HCT116 (cell line): ENCODE measurements at regions not wholly inside any gene's neighbourhood (a gene's known extent, or its start where the extent isn't known, plus 50 kb on each side); places are given as distances from the start of the nearest gene placed in this dataset.

Experiments used
- ATAC-seq: fragments of 200-7000 bp; cut with Tn5 transposase; 2 replicates; pipeline ENCODE4 v1.9.1; 2020; ENCODE audit warnings: mild to moderate bottlenecking, moderate library complexity
- BruUV-seq: library from RNA; stranded (reverse); fragments of 400-500 nt; replicated peaks from 2 replicates; lab custom pipeline; 2021; lab: Mats Ljungman, UMichigan
- CTCF ChIA-PET: fragments of 300-600 bp; sonication (Branson Sonifier 250); formaldehyde crosslinking; loops from one replicate; lab custom pipeline; 2021; ENCODE audit warnings: antibody characterized with exemption; lab: Charles Lee
- POLR2A ChIA-PET: fragments of 300-600, 350-600 bp; sonication (Branson Sonifier 250); formaldehyde crosslinking; loops from one replicate; lab custom pipeline; 2021; ENCODE audit warnings: antibody characterized with exemption; lab: Charles Lee
- RAD21 ChIA-PET, 2 experiments: fragments of 300-600 bp; sonication (Branson Sonifier 250); formaldehyde crosslinking; loops; one replicate each; lab custom pipeline; 2023; ENCODE audit warnings: low total read pairs in 2 of 2; ENCODE audit not compliant: uncharacterized antibody in 2 of 2, unreplicated experiment in 2 of 2, low non-redundant PET in 1 of 2; lab: Charles Lee
- DNase-seq: peaks from one replicate; pipeline ENCODE4 v3.0.0-alpha.2; 2010; ENCODE audit warnings: low read depth, low spot score
- H2AFZ ChIP-seq: fragments of 200-600 bp; shearing (Covaris generic), sonication (generic); 2 replicates; pipeline ENCODE4 v1.6.1; 2017; ENCODE audit warnings: low read depth, mixed run types, mixed read lengths, antibody characterized with exemption, low read length; ENCODE audit not compliant: poor library complexity, severe bottlenecking
- H3K27ac ChIP-seq: 2 replicates; pipeline ENCODE4 v1.5.1; 2012; ENCODE audit warnings: low read depth, low read length
- H3K27me3 ChIP-seq: fragments of 200-600 bp; sonication (generic); 2 replicates; pipeline ENCODE4 v1.6.1; 2016; ENCODE audit warnings: mixed run types, low read length, mixed read lengths; ENCODE audit not compliant: insufficient read depth
- H3K36me3 ChIP-seq, 2 experiments: fragments of 200-500 bp in 1 of 2; fragments of 200-600 bp in 1 of 2; sonication (Bioruptor generic) in 1 of 2; sonication (generic) in 1 of 2; 2 replicates each; pipeline versions ENCODE4 v1.5.1 to v1.6.1; 2014 to 2016; ENCODE audit warnings: low read length in 2 of 2, inconsistent platforms in 1 of 2, mixed read lengths in 1 of 2, mixed run types in 1 of 2; ENCODE audit not compliant: insufficient read depth in 2 of 2, control insufficient read depth in 1 of 2
- H3K4me1 ChIP-seq, 2 experiments: fragments of 200-600 bp in 1 of 2; sonication (generic) in 1 of 2; 2 replicates each; pipeline versions ENCODE4 v1.5.1 to v1.6.1; 2012 to 2017; ENCODE audit warnings: low read length in 2 of 2, inconsistent platforms in 1 of 2, mild to moderate bottlenecking in 1 of 2, mixed read lengths in 1 of 2, mixed run types in 1 of 2, moderate library complexity in 1 of 2; ENCODE audit not compliant: insufficient read depth in 2 of 2, control insufficient read depth in 1 of 2
- H3K4me2 ChIP-seq: fragments of 200-600 bp; sonication (generic); 2 replicates; pipeline ENCODE4 v1.6.1; 2017; ENCODE audit warnings: mixed run types, low read length, mixed read lengths
- H3K4me3 ChIP-seq, 2 experiments: fragments of 200-600 bp in 1 of 2; sonication (generic) in 1 of 2; replicated peaks in 1 of 2; 2 replicates each; pipeline ENCODE4 v1.5.1; 2011 to 2016; ENCODE audit warnings: low read length in 2 of 2, control low read depth in 1 of 2, low read depth in 1 of 2, mild to moderate bottlenecking in 1 of 2, mixed read lengths in 1 of 2, mixed run types in 1 of 2
- H3K79me2 ChIP-seq: fragments of 200-600 bp; sonication (generic); 2 replicates; pipeline ENCODE4 v1.6.1; 2017; ENCODE audit warnings: mild to moderate bottlenecking, mixed run types, low read length, moderate library complexity, mixed read lengths; ENCODE audit not compliant: insufficient read depth
- H3K9ac ChIP-seq: fragments of 200-600 bp; sonication (generic); 2 replicates; pipeline ENCODE4 v1.6.1; 2016; ENCODE audit warnings: low read length, mixed read lengths
- H3K9me2 ChIP-seq: fragments of 200-600 bp; sonication (generic), shearing (Covaris generic); 2 replicates; pipeline ENCODE4 v1.6.1; 2017; ENCODE audit warnings: mixed run types, mild to moderate bottlenecking, moderate library complexity; ENCODE audit not compliant: insufficient read depth
- H3K9me3 ChIP-seq, 2 experiments: fragments of 200-500 bp in 1 of 2; fragments of 200-600 bp in 1 of 2; sonication (Bioruptor generic) in 1 of 2; sonication (generic) in 1 of 2; 2 replicates each; pipeline ENCODE4 v1.6.1; 2014 to 2017; ENCODE audit warnings: low read length in 2 of 2, mixed read lengths in 2 of 2, inconsistent platforms in 1 of 2, low read depth in 1 of 2, mild to moderate bottlenecking in 1 of 2, mixed run types in 1 of 2, moderate library complexity in 1 of 2; ENCODE audit not compliant: control insufficient read depth in 1 of 2, insufficient read depth in 1 of 2
- H4K20me1 ChIP-seq: fragments of 200-600 bp; sonication (generic), shearing (Covaris generic); 2 replicates; pipeline ENCODE4 v1.6.1; 2017; ENCODE audit warnings: mixed run types, mild to moderate bottlenecking, moderate library complexity; ENCODE audit not compliant: insufficient read depth
- CBX3 ChIP-seq: IDR thresholded peaks from 2 replicates; pipeline ENCODE4 v1.6.1; 2012; ENCODE audit warnings: low read depth
- CEBPB ChIP-seq: IDR thresholded peaks from 2 replicates; pipeline ENCODE4 v1.6.1; 2012; ENCODE audit warnings: low read depth
- ELF1 ChIP-seq: IDR thresholded peaks from 2 replicates; pipeline ENCODE4 v1.6.1; 2012; ENCODE audit warnings: low read depth, borderline replicate concordance
- EZH2 ChIP-seq: fragments of 200-600 bp; sonication (generic); IDR thresholded peaks from 2 replicates; pipeline ENCODE4 v1.6.1; 2017; ENCODE audit warnings: antibody characterized with exemption, mixed run types
- POLR2A ChIP-seq: IDR thresholded peaks from 2 replicates; pipeline ENCODE4 v1.7.0; 2011; ENCODE audit warnings: borderline replicate concordance; ENCODE audit not compliant: insufficient read depth, insufficient read length; ENCODE audit errors: extremely low read depth
- POLR2AphosphoS5 ChIP-seq: IDR thresholded peaks from 2 replicates; pipeline ENCODE4 v1.6.1; 2011; ENCODE audit warnings: mild to moderate bottlenecking, low read depth, low read length, moderate library complexity
- RAD21 ChIP-seq: IDR thresholded peaks from 2 replicates; pipeline ENCODE4 v1.6.1; 2012; ENCODE audit warnings: low read depth, mild to moderate bottlenecking
- SRF ChIP-seq: IDR thresholded peaks from 2 replicates; pipeline ENCODE4 v1.6.1; 2012; ENCODE audit warnings: low read depth
- ZFX ChIP-seq: fragments of 450-650 bp; IDR thresholded peaks from 2 replicates; pipeline ENCODE4 v1.6.1; 2017
- ZNF274 ChIP-seq: fragments of 200-500 bp; sonication (Bioruptor generic); IDR thresholded peaks from 2 replicates; pipeline ENCODE4 v1.6.1; 2014; ENCODE audit warnings: mild to moderate bottlenecking, low read depth, low read length, inconsistent platforms
- intact Hi-C: fragments of 100-400 bp; cut with micrococcal nuclease; formaldehyde crosslinking; loops from 2 replicates; pipeline ENCODE4 v1.10.0; 2022
- TF ChIP-seq, protein P1 (sequence below): IDR thresholded peaks from 2 replicates; pipeline ENCODE4 v1.6.1; 2012; ENCODE audit warnings: low read depth
- TF ChIP-seq, protein P2 (sequence below): IDR thresholded peaks from 2 replicates; pipeline ENCODE4 v1.6.1; 2012
- TF ChIP-seq, protein P3 (sequence below): IDR thresholded peaks from 2 replicates; pipeline ENCODE4 v1.6.1; 2011; ENCODE audit warnings: mild to moderate bottlenecking, low read length, moderate library complexity; ENCODE audit not compliant: insufficient replicate concordance; ENCODE audit errors: extremely low read depth

DNA sequence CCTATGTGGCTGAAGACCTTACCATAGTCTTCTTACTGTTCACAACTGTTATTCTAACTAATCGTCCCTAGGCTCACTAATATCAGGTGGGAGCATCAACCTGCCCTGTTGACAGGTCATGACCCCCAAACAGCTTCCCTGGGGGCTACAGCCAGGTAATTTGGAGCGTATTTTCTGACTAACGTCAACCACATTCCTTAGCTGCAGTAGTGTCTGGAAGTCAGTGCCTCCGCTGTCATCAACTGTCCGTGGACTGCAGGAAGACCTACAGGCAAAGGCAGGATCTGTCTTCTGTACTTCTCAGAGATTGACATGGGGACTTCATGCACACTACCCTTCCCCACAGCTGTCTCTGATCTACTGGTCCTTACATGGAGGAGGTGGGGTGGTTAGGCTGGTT, 456.9 kb downstream of the BCL11A start:
- ChIA-PET POLR2A (no interaction called here), CTCF (no interaction called here), RAD21 (no interaction called here)
- no peaks in the 10 kb centered on the region for H3K9me2 ChIP-seq
- no peaks in the 10 kb centered on the region for H3K4me1 ChIP-seq
- H3K9me3 ChIP-seq, result no peaks in the 10 kb centered on the region
- H3K4me3 ChIP-seq, result no peak overlapping the region
- DNase-seq (no peak), ATAC-seq (no peak)
- H4K20me1 ChIP-seq, result no peaks in the 10 kb centered on the region
- no peak overlapping the region for H3K9ac ChIP-seq
- no peak overlapping the region for H2AFZ ChIP-seq
- H3K27ac ChIP-seq, result no peak overlapping the region
- no peak overlapping the region for H3K4me2 ChIP-seq
- no peaks in the 10 kb centered on the region; the same call in 1 of the 2 replicates for H3K27me3 ChIP-seq
- no TSS peak for BruUV-seq
- TF ChIP-seq POLR2AphosphoS5 (no peak), ELF1 (no peak), POLR2A (no peak), ZFX (no peak), CEBPB (no peak), RAD21 (no peak), CBX3 (no peak), ZNF274 (no peak), SRF (no peak), EZH2 (no peak)
- TF ChIP-seq, protein P1, sequence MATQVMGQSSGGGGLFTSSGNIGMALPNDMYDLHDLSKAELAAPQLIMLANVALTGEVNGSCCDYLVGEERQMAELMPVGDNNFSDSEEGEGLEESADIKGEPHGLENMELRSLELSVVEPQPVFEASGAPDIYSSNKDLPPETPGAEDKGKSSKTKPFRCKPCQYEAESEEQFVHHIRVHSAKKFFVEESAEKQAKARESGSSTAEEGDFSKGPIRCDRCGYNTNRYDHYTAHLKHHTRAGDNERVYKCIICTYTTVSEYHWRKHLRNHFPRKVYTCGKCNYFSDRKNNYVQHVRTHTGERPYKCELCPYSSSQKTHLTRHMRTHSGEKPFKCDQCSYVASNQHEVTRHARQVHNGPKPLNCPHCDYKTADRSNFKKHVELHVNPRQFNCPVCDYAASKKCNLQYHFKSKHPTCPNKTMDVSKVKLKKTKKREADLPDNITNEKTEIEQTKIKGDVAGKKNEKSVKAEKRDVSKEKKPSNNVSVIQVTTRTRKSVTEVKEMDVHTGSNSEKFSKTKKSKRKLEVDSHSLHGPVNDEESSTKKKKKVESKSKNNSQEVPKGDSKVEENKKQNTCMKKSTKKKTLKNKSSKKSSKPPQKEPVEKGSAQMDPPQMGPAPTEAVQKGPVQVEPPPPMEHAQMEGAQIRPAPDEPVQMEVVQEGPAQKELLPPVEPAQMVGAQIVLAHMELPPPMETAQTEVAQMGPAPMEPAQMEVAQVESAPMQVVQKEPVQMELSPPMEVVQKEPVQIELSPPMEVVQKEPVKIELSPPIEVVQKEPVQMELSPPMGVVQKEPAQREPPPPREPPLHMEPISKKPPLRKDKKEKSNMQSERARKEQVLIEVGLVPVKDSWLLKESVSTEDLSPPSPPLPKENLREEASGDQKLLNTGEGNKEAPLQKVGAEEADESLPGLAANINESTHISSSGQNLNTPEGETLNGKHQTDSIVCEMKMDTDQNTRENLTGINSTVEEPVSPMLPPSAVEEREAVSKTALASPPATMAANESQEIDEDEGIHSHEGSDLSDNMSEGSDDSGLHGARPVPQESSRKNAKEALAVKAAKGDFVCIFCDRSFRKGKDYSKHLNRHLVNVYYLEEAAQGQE, result no peak
- TF ChIP-seq, protein P2, sequence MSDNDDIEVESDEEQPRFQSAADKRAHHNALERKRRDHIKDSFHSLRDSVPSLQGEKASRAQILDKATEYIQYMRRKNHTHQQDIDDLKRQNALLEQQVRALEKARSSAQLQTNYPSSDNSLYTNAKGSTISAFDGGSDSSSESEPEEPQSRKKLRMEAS, result no peak
- TF ChIP-seq, protein P3, sequence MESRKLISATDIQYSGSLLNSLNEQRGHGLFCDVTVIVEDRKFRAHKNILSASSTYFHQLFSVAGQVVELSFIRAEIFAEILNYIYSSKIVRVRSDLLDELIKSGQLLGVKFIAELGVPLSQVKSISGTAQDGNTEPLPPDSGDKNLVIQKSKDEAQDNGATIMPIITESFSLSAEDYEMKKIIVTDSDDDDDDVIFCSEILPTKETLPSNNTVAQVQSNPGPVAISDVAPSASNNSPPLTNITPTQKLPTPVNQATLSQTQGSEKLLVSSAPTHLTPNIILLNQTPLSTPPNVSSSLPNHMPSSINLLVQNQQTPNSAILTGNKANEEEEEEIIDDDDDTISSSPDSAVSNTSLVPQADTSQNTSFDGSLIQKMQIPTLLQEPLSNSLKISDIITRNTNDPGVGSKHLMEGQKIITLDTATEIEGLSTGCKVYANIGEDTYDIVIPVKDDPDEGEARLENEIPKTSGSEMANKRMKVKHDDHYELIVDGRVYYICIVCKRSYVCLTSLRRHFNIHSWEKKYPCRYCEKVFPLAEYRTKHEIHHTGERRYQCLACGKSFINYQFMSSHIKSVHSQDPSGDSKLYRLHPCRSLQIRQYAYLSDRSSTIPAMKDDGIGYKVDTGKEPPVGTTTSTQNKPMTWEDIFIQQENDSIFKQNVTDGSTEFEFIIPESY, result no peak
- no peaks in the 10 kb centered on the region for H3K79me2 ChIP-seq
- no peaks in the 10 kb centered on the region for H3K36me3 ChIP-seq
- intact Hi-C loops, result no loop called here
